ENCODE measurements at regions not wholly inside any gene's neighbourhood (a gene's known extent, or its start where the extent isn't known, plus 50 kb on each side); places are given as distances from the start of the nearest gene placed in this dataset.

DNA sequence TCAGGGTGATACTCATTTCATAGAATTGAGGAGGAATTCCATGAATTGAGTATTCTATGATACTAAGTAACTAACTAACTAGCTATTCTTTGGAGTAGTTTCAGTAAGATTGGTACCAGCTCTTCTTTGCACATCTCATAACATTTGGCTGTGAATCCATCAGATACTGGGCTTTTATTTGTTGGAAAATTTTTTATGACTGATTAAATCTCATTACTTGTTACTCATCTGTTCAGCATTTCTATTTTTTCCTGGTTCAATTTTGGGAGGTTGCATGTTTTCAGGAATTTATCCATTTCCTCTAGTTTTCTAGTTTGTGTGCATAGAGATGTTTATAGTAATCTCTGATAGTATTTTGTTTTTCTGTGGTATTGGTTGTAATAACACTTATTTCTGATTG is 70.8 kb upstream of the FREM3 start:
- TF ChIP-seq YY1 (IDR thresholded peaks at IDR 0.05; ENCODE audit: insufficient read depth, insufficient read length) (no peak), ZNF274 (IDR thresholded peaks at IDR 0.05; ENCODE audit: low read depth, low read length) (no peak)

Measured in NT2/D1 (cell line).